Peyer's patch (tissue), 4 donors: ENCODE measurements at regions not wholly inside any gene's neighbourhood (a gene's known extent, or its start where the extent isn't known, plus 50 kb on each side); places are given as distances from the start of the nearest gene placed in this dataset.
"Not testable (repeated sequence)": the region's sequence is repeated elsewhere in the genome, so short reads cannot be mapped to it uniquely, and the experiment has no call there.

Experiments
- DNase-seq, 3 donors: peaks; one replicate each; pipeline ENCODE4 v3.0.0-alpha.2; 2017 to 2019
- H3K27ac ChIP-seq, 4 donors: fragments of 200-600 bp; sonication (generic); one replicate each; pipeline ENCODE4 v1.5.1; 2016 to 2019
- H3K27me3 ChIP-seq, 2 donors: fragments of 200-600 bp; sonication (generic); one replicate each; pipeline ENCODE4 v1.5.1; 2019
- H3K36me3 ChIP-seq, 3 donors: fragments of 200-600 bp; sonication (generic); one replicate each; pipeline ENCODE4 v1.5.1; 2016 to 2019
- H3K4me1 ChIP-seq, 4 donors: fragments of 200-600 bp; sonication (generic); one replicate each; pipeline ENCODE4 v1.5.1; 2016 to 2019
- H3K4me3 ChIP-seq, 4 donors: fragments of 200-600 bp; sonication (generic); 1 replicate in 3 of 4; 2 replicates in 1 of 4; pipeline ENCODE4 v1.5.1; 2016 to 2019; ENCODE audit warnings: mild to moderate bottlenecking in 1 of 4
- H3K9me3 ChIP-seq, 4 donors: fragments of 200-600 bp; sonication (generic); one replicate each; pipeline ENCODE4 v1.5.1; 2016 to 2019; ENCODE audit warnings: mild to moderate bottlenecking in 1 of 4
- POLR2A ChIP-seq, 2 donors: fragments of 450-650 bp; IDR thresholded peaks; one replicate each; pipeline ENCODE4 v1.5.1; 2017; ENCODE audit warnings: antibody characterized with exemption in 2 of 2, mild to moderate bottlenecking in 2 of 2, moderate library complexity in 2 of 2
- TF ChIP-seq, protein P1 (sequence below), 6 experiments: fragments of 450-650 bp in 4 of 6; fragments of 200-600 bp in 2 of 6; sonication (generic) in 1 of 6; IDR thresholded peaks; one replicate each; pipeline ENCODE4 v1.5.1; 2017 to 2019; ENCODE audit warnings: antibody characterized with exemption in 6 of 6, mild to moderate bottlenecking in 3 of 6, moderate library complexity in 1 of 6

DNA sequence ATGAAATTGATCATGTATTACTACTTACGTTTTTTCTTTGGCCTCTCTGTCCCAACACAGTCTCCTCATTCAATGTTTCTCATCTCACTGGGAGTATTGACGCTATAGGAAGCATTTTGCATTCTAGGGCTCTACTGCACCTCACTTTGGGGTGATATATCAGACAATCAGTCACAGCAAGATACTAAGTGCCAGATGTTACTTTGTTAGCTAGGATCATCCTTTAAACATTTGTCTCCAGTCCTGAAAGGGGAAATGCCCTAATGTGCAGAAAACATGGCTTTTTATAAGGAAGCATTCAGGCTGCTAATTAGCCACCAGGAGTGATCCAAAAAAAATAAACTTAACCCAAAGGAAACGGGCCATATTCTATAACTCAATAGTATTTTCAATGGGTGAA is 409.1 kb downstream of the RWDD3 start:
- Histone ChIP-seq H3K36me3 (no peaks in the 10 kb centered on the region), H3K4me3 (no peak overlapping the region), H3K27ac (no peak overlapping the region), H3K9me3 (no peaks in the 10 kb centered on the region), H3K4me1 (no peaks in the 10 kb centered on the region), H3K27me3 (no peaks in the 10 kb centered on the region)
- no peak for DNase-seq
- no peak for TF ChIP-seq POLR2A (IDR thresholded peaks at IDR 0.05)
- TF ChIP-seq, protein P1, sequence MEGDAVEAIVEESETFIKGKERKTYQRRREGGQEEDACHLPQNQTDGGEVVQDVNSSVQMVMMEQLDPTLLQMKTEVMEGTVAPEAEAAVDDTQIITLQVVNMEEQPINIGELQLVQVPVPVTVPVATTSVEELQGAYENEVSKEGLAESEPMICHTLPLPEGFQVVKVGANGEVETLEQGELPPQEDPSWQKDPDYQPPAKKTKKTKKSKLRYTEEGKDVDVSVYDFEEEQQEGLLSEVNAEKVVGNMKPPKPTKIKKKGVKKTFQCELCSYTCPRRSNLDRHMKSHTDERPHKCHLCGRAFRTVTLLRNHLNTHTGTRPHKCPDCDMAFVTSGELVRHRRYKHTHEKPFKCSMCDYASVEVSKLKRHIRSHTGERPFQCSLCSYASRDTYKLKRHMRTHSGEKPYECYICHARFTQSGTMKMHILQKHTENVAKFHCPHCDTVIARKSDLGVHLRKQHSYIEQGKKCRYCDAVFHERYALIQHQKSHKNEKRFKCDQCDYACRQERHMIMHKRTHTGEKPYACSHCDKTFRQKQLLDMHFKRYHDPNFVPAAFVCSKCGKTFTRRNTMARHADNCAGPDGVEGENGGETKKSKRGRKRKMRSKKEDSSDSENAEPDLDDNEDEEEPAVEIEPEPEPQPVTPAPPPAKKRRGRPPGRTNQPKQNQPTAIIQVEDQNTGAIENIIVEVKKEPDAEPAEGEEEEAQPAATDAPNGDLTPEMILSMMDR (IDR thresholded peaks at IDR 0.05): no peak

DNA sequence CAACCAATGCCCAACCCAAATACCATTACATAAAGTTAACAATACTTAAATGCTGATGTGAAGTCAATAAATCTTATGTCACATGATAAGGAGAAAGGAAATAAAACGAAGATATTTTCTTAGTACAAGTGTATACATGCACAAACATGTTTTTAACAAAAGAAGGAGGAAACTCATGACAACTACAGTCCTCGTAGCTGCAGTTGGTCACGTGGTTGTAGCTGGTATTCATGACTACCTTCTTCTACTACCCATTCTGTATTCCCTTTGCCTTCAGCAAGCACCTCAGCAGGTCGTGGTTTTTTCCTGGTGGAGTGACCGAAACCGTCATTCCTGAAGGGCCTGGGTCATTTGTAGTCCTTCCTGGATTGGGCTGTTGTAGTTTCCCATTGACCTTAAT is 411.1 kb downstream of the RWDD3 start:
- DNase-seq, H3K27ac ChIP-seq, H3K4me3 ChIP-seq, H3K4me1 ChIP-seq, H3K27me3 ChIP-seq, H3K9me3 ChIP-seq, H3K36me3 ChIP-seq: not testable (repeated sequence)

DNA sequence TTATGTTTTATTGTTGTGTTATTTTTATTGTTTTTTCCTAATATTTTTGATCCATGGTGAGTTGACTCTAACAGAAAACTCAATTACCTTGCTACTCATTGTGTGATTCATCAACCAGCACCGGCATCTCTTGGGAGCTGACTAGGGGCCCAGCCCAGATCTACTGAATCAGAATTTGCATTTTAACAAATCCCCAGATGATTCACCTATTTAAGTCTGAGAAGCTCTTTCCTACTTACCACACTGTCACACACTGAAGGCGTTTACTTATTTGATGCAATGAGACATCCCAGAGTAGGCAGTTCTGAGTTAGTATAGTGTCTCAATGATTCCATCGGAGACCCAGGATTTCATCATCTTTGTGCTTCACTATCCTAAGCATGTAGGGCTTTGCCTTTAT is 416.6 kb downstream of the RWDD3 start:
- no peak for DNase-seq
- TF ChIP-seq, protein P1 (IDR thresholded peaks at IDR 0.05): no peak
- TF ChIP-seq POLR2A (IDR thresholded peaks at IDR 0.05): no peak
- Histone ChIP-seq H3K4me3 (no peak overlapping the region), H3K27ac (no peak overlapping the region), H3K4me1 (no peaks in the 10 kb centered on the region), H3K27me3 (no peaks in the 10 kb centered on the region), H3K9me3 (no peaks in the 10 kb centered on the region), H3K36me3 (no peaks in the 10 kb centered on the region)

DNA sequence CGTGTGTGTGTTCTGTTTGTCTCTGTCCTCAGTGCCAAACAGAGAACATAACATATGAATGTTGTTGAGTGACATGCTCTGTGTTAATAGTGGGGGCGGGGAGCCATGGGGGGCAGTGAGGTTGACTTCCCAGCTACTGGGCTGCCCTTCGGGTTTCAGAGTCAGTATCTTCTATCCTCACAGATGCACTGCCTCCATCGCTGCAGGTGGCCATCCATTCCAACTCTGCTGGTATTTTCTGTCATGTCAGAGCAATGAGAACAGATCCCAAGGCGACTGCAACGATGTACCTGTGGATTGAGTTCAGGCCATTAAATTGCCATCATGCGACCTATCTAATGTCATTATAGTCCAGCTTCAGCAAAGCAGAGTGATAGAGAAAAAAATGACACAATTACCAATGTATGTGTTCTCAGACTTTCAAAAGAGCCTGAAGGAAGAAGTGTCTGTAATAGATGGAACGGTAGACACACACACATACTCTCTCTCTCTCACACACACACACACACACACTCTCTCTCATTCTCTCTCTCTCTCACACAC is 418.5 kb downstream of the RWDD3 start:
- TF ChIP-seq, protein P1 (IDR thresholded peaks at IDR 0.05): no peak
- TF ChIP-seq POLR2A (IDR thresholded peaks at IDR 0.05): no peak

DNA sequence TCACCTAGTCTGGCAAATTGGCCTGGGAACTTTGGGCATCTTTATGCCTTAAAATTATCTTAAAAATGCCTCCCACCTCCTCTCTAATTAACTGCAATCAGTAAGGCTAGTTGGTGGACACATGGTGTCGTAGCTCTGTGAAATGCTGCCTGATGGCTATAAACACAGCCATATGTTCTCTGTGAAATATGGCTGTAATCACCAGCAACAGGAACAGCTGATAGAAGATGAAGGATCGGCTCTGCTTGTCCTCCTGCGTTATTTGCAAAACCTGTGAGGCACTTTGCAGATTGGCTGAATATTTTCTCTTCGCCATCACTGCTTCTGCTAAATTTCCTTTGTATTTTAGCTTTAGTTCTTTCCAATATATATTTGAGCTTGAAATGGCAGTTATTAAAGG is 419.6 kb downstream of the RWDD3 start:
- Histone ChIP-seq H3K27me3 (no peaks in the 10 kb centered on the region), H3K27ac (no peak overlapping the region), H3K9me3 (no peaks in the 10 kb centered on the region), H3K4me3 (no peak overlapping the region), H3K4me1 (no peaks in the 10 kb centered on the region), H3K36me3 (no peaks in the 10 kb centered on the region)
- TF ChIP-seq POLR2A (IDR thresholded peaks at IDR 0.05): no peak
- TF ChIP-seq, protein P1 (IDR thresholded peaks at IDR 0.05): no peak
- DNase-seq: no peak

More for the DNA sequence above, 418.5 kb downstream of the RWDD3 start:
- Histone ChIP-seq H3K36me3 (no peaks in the 10 kb centered on the region), H3K27ac (no peak overlapping the region), H3K9me3 (no peaks in the 10 kb centered on the region), H3K4me1 (no peaks in the 10 kb centered on the region), H3K27me3 (no peaks in the 10 kb centered on the region), H3K4me3 (no peak overlapping the region)
- DNase-seq: no peak

DNA sequence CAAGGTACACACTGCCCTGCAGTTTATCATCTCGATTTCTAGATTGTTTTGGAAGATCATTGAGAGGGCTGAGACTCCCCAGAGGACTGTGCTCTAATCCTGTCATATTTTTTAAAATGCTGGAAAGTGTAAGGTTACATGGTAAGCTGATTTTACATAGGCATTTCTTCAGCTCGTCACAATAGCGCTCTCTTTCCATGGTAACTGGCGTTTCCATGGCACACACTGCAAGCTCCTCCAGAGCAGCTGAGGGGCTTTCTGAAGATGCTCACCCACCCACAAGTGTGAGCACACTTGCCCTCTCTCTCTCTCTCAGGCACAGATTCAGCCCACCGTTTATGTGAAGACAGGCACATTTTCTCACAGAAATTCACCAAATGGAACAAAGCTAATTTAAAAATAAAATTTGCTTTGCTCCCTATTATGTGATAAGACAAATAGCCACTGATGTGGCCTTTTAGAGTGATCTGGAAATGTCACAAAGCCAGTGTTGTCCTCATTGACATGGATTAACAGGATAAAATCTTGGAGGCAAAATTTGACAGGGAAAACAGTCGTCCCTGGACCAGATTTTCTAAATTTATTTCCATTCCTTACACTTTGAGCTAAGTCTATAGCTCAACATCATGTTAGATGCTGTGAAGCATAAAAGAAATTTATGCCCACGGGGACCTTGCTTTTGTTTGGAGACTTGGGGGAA is 421.5 kb downstream of the RWDD3 start:
- no peak for DNase-seq
- H3K27me3 ChIP-seq: no peaks in the 10 kb centered on the region
- no peaks in the 10 kb centered on the region for H3K4me1 ChIP-seq
- no peaks in the 10 kb centered on the region for H3K9me3 ChIP-seq
- no peak overlapping the region for H3K4me3 ChIP-seq
- no peaks in the 10 kb centered on the region for H3K36me3 ChIP-seq
- no peak for TF ChIP-seq POLR2A (IDR thresholded peaks at IDR 0.05)
- TF ChIP-seq, protein P1 (IDR thresholded peaks at IDR 0.05): no peak
- no peak overlapping the region for H3K27ac ChIP-seq
